GM13977 (cell line): ENCODE measurements at regions not wholly inside any gene's neighbourhood (a gene's known extent, or its start where the extent isn't known, plus 50 kb on each side); places are given as distances from the start of the nearest gene placed in this dataset.

Experiments used
- DNase-seq: peaks from one replicate; pipeline ENCODE4 v3.0.0; 2012; ENCODE audit warnings: low spot score
- in situ Hi-C: fragments of 300-500 bp; cut with MboI; formaldehyde crosslinking; loops from one replicate; pipeline ENCODE4 v1.12.0; 2022; ENCODE audit warnings: low sequenced_read_pairs, low pct_unique_long_range_greater_than_20kb, mixed read lengths, inconsistent platforms; ENCODE audit not compliant: unreplicated experiment
- TF ChIP-seq, protein P1 (sequence below): IDR thresholded peaks from 2 replicates; pipeline ENCODE4 v1.5.1; 2012; ENCODE audit warnings: mild to moderate bottlenecking, control low read depth; ENCODE audit not compliant: insufficient read depth; ENCODE audit errors: extremely low read depth, missing control alignments

GRCh38 chr5:24068524-24068923 lies 561.1 kb downstream of the PRDM9 start:
- DNase-seq = no peak
- in situ Hi-C loops = no loop called here
- TF ChIP-seq, protein P1, sequence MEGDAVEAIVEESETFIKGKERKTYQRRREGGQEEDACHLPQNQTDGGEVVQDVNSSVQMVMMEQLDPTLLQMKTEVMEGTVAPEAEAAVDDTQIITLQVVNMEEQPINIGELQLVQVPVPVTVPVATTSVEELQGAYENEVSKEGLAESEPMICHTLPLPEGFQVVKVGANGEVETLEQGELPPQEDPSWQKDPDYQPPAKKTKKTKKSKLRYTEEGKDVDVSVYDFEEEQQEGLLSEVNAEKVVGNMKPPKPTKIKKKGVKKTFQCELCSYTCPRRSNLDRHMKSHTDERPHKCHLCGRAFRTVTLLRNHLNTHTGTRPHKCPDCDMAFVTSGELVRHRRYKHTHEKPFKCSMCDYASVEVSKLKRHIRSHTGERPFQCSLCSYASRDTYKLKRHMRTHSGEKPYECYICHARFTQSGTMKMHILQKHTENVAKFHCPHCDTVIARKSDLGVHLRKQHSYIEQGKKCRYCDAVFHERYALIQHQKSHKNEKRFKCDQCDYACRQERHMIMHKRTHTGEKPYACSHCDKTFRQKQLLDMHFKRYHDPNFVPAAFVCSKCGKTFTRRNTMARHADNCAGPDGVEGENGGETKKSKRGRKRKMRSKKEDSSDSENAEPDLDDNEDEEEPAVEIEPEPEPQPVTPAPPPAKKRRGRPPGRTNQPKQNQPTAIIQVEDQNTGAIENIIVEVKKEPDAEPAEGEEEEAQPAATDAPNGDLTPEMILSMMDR = no peak

GRCh38 chr5:24073107-24073506 lies 565.7 kb downstream of the PRDM9 start:
- DNase-seq = no peak
- TF ChIP-seq, protein P1 = no peak
- in situ Hi-C loops = no loop called here

DNA sequence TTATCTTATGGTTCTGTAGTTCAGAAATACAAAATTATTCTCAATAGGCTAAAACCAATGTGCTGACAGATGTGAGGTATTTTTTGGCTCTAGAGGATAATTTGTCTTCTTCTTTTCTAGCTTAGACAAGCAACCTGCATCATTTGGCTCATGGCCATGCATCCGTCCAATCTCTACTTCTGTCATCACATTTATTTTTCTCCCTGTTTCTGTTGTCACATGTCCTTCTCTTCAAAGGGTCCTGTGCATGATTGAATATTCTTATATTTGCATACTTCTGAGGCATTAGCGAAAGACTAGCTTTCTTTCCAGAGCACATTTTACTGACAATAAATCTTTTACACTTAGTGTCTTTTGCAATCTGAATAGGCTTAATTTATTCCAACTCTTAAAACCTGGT lies 564.7 kb downstream of the CDH10 start:
- DNase-seq = no peak
- in situ Hi-C loops = no loop called here
- TF ChIP-seq, protein P1 = no peak

GRCh38 chr5:24094081-24094679 lies 550.6 kb downstream of the CDH10 start:
- in situ Hi-C loops = no loop called here
- TF ChIP-seq, protein P1 = no peak
- no peak for DNase-seq

DNA sequence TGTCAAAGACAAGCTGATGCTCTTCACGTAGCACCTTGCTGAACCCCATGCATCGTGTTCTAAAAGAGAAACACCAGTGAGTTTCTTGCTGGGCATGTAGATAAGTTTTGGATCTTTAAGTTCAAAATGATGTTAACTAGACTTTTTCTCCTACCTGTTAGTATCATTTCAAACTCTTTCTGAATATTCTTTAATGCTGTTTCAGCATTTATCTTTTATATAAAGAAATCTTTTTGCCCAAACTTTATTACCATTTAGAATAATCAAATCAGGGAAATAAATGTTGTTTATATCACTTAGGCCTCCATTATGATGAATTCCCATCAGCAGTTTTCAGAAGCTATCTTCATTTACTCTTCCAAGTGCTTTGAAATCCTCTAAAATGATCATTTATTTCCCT lies 542.8 kb downstream of the CDH10 start:
- DNase-seq = no peak
- in situ Hi-C loops = no loop called here
- TF ChIP-seq, protein P1 = no peak

DNA sequence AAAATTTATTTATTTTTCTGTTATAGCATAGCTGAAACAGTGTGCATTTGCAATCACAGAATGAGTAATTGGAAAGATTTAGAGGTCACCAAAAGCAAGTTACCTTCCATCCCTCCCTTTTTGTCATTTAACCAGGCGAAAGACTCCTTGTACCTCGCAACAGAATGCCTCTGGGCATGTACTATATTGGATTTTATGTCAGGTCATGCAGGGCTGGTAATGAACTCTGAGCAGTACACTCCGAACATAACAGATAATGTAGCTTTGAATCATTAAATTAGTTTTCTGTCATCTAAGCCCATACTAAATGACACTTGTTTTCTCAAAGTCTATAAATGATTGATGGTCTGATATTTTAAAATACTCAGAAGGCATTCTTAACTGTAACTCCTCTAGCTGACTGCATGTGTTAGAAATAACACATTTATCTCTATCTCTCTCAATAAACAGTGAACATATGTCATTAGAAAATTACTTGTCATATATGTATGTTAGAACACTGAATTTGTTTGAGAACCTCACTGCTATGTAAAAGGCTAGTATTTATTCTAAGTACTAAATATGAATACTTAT lies 541.2 kb downstream of the CDH10 start:
- in situ Hi-C loops = no loop called here
- TF ChIP-seq, protein P1 = no peak
- no peak for DNase-seq
